DOHH2 (cell line): ENCODE measurements at regions not wholly inside any gene's neighbourhood (a gene's known extent, or its start where the extent isn't known, plus 50 kb on each side); places are given as distances from the start of the nearest gene placed in this dataset.

Experiments used
- H3F3A ChIP-seq: fragments of 200-600 bp; sonication (generic), shearing (Covaris generic); 2 replicates; pipeline ENCODE4 v1.6.0; 2016; ENCODE audit warnings: antibody characterized with exemption, mild to moderate bottlenecking; ENCODE audit not compliant: control insufficient read depth, insufficient read depth
- H3K27ac ChIP-seq: fragments of 200-600 bp; sonication (generic); 2 replicates; pipeline ENCODE4 v1.5.1; 2014; ENCODE audit warnings: low read depth, mild to moderate bottlenecking, low read length, moderate library complexity
- H3K27me3 ChIP-seq: fragments of 200-600 bp; sonication (generic); 2 replicates; pipeline ENCODE4 v1.6.1; 2014; ENCODE audit warnings: mild to moderate bottlenecking, low read length, mixed read lengths; ENCODE audit not compliant: control insufficient read depth
- H3K36me3 ChIP-seq: fragments of 200-600 bp; sonication (generic); 2 replicates; pipeline ENCODE4 v1.6.1; 2014; ENCODE audit warnings: mild to moderate bottlenecking, low read length, moderate library complexity, mixed read lengths; ENCODE audit not compliant: control insufficient read depth
- H3K4me1 ChIP-seq: fragments of 200-600 bp; sonication (generic); 2 replicates; pipeline ENCODE4 v1.6.1; 2014; ENCODE audit warnings: mild to moderate bottlenecking, low read length, mixed read lengths; ENCODE audit not compliant: control insufficient read depth
- H3K4me2 ChIP-seq: fragments of 200-600 bp; sonication (generic); 2 replicates; pipeline ENCODE4 v1.6.0; 2014; ENCODE audit warnings: mild to moderate bottlenecking, low read length, moderate library complexity
- H3K4me3 ChIP-seq: fragments of 200-600 bp; sonication (generic); 2 replicates; pipeline ENCODE4 v1.5.1; 2014; ENCODE audit warnings: mild to moderate bottlenecking, low read length, mixed read lengths
- H3K79me2 ChIP-seq: fragments of 200-600 bp; sonication (generic); 2 replicates; pipeline ENCODE4 v1.6.1; 2014; ENCODE audit warnings: mild to moderate bottlenecking, low read length, mixed read lengths; ENCODE audit not compliant: control insufficient read depth
- H3K9me2 ChIP-seq: fragments of 200-600 bp; sonication (generic); replicated peaks from 2 replicates; pipeline ENCODE4 v1.6.1; 2014; ENCODE audit warnings: mild to moderate bottlenecking, low read length, mixed read lengths; ENCODE audit not compliant: control insufficient read depth
- H3K9me3 ChIP-seq: fragments of 200-600 bp; sonication (generic); 2 replicates; pipeline ENCODE4 v1.6.1; 2014; ENCODE audit warnings: antibody characterized with exemption, low read length, mixed read lengths; ENCODE audit not compliant: control insufficient read depth, insufficient read depth
- H4K20me1 ChIP-seq: fragments of 200-600 bp; sonication (generic); 2 replicates; pipeline ENCODE4 v1.6.0; 2014; ENCODE audit warnings: low read depth, mild to moderate bottlenecking, antibody characterized with exemption, low read length, moderate library complexity; ENCODE audit not compliant: control insufficient read depth, insufficient read depth
- CTCF ChIP-seq: fragments of 200-600 bp; sonication (generic); IDR thresholded peaks from one replicate; pipeline ENCODE4 v1.5.1; 2014; ENCODE audit warnings: antibody characterized with exemption, mild to moderate bottlenecking, low read depth, low read length; ENCODE audit not compliant: poor library complexity, severe bottlenecking
- EZH2phosphoT487 ChIP-seq: fragments of 200-600 bp; sonication (generic); IDR thresholded peaks from 2 replicates; pipeline ENCODE4 v1.6.1; 2017; ENCODE audit warnings: borderline replicate concordance, mild to moderate bottlenecking, antibody characterized with exemption, low read length, moderate library complexity, mixed read lengths

GRCh38 chr6:66051812-66052211, 344.8 kb upstream of the EYS start:
- no peaks in the 10 kb centered on the region for H3F3A ChIP-seq
- H4K20me1 ChIP-seq = no peaks in the 10 kb centered on the region
- H3K9me2 ChIP-seq = no peaks in the 10 kb centered on the region
- no peaks in the 10 kb centered on the region for H3K4me1 ChIP-seq
- no peak overlapping the region for H3K4me3 ChIP-seq
- no peaks in the 10 kb centered on the region for H3K79me2 ChIP-seq
- H3K9me3 ChIP-seq = no peaks in the 10 kb centered on the region
- H3K27me3 ChIP-seq = no peaks in the 10 kb centered on the region
- H3K4me2 ChIP-seq = no peak overlapping the region
- no peak for TF ChIP-seq CTCF
- no peak for TF ChIP-seq EZH2phosphoT487
- no peaks in the 10 kb centered on the region for H3K36me3 ChIP-seq
- H3K27ac ChIP-seq = no peak overlapping the region

- Histone ChIP-seq H3F3A (no peaks in the 10 kb centered on the region), H3K36me3 (no peaks in the 10 kb centered on the region), H3K79me2 (no peaks in the 10 kb centered on the region), H3K9me3 (no peaks in the 10 kb centered on the region; the same call in 1 of the 2 replicates), H3K4me1 (no peaks in the 10 kb centered on the region), H3K4me2 (no peak overlapping the region), H3K9me2 (no peaks in the 10 kb centered on the region), H3K27me3 (no peaks in the 10 kb centered on the region), H3K4me3 (no peak overlapping the region), H3K27ac (no peak overlapping the region), H4K20me1 (no peaks in the 10 kb centered on the region)
- no peak for TF ChIP-seq EZH2phosphoT487
- TF ChIP-seq CTCF = no peak
Measured at GRCh38 chr6:66048684-66049474, 341.9 kb upstream of the EYS start.

- no peaks in the 10 kb centered on the region for H3K4me1 ChIP-seq
- no peak overlapping the region for H3K27ac ChIP-seq
- H3K9me3 ChIP-seq = no peaks in the 10 kb centered on the region; the same call in 1 of the 2 replicates
- H3K36me3 ChIP-seq = no peaks in the 10 kb centered on the region
- H3F3A ChIP-seq = no peaks in the 10 kb centered on the region
- H4K20me1 ChIP-seq = no peaks in the 10 kb centered on the region
- no peaks in the 10 kb centered on the region for H3K27me3 ChIP-seq
- no peaks in the 10 kb centered on the region for H3K79me2 ChIP-seq
- H3K4me2 ChIP-seq = no peak overlapping the region
- TF ChIP-seq EZH2phosphoT487 (no peak), CTCF (no peak)
- no peaks in the 10 kb centered on the region for H3K9me2 ChIP-seq
- no peak overlapping the region for H3K4me3 ChIP-seq
Measured at GRCh38 chr6:66032626-66033025, 325.6 kb upstream of the EYS start.
